Cardiac fibroblast (primary cell): ENCODE measurements at regions not wholly inside any gene's neighbourhood (a gene's known extent, or its start where the extent isn't known, plus 50 kb on each side); places are given as distances from the start of the nearest gene placed in this dataset.

Source experiments
- DNase-seq, 2 donors: peaks; one replicate each; pipeline versions ENCODE4 v3.0.0 to v3.0.0-alpha.2; 2010; ENCODE audit warnings: low read depth in 2 of 2
- H3K4me3 ChIP-seq, 2 donors: replicated peaks in 1 of 2; 1 replicate in 1 of 2; 2 replicates in 1 of 2; pipeline ENCODE4 v1.5.1; 2011; ENCODE audit warnings: low read depth in 2 of 2, low read length in 2 of 2, mild to moderate bottlenecking in 2 of 2, moderate library complexity in 1 of 2
- CTCF ChIP-seq: IDR thresholded peaks from one replicate; pipeline ENCODE4 v1.5.1; 2011; ENCODE audit warnings: low read depth, mild to moderate bottlenecking, low read length, inconsistent platforms

GRCh38 chr13:72293206-72293605, 426.2 kb upstream of the DACH1 start:
- peak in 1 of 2 donors; percentile 16 for DNase-seq
- no peak for TF ChIP-seq CTCF
- no peak overlapping the region for H3K4me3 ChIP-seq

GRCh38 chr13:72290962-72291681, 424.1 kb upstream of the DACH1 start:
- no peak overlapping the region for H3K4me3 ChIP-seq
- DNase-seq = peak; percentile 32 to 44
- TF ChIP-seq CTCF = no peak

- no peak for TF ChIP-seq CTCF
- H3K4me3 ChIP-seq = no peak overlapping the region
- DNase-seq = no peak
These were observed 419.4 kb upstream of the DACH1 start for GRCh38 chr13:72286421-72286820.

- H3K4me3 ChIP-seq = no peak overlapping the region
- no peak for TF ChIP-seq CTCF
- no peak for DNase-seq
These were observed 417.8 kb upstream of the DACH1 start for GRCh38 chr13:72284791-72285190.

- no peak overlapping the region for H3K4me3 ChIP-seq
- no peak for TF ChIP-seq CTCF
- DNase-seq = no peak
These were observed 394.7 kb upstream of the DACH1 start for GRCh38 chr13:72261732-72262131.

GRCh38 chr13:72259528-72259927, 392.5 kb upstream of the DACH1 start:
- no peak for TF ChIP-seq CTCF
- DNase-seq = no peak
- no peak overlapping the region for H3K4me3 ChIP-seq

GRCh38 chr13:72258340-72258981, 391.5 kb upstream of the DACH1 start:
- TF ChIP-seq CTCF = no peak

More at GRCh38 chr13:72258340-72258981, 391.5 kb upstream of the DACH1 start:
- no peak for DNase-seq
- no peak overlapping the region for H3K4me3 ChIP-seq
